ENCODE measurements at regions not wholly inside any gene's neighbourhood (a gene's known extent, or its start where the extent isn't known, plus 50 kb on each side); places are given as distances from the start of the nearest gene placed in this dataset.
"Not testable (repeated sequence)": the region's sequence is repeated elsewhere in the genome, so short reads cannot be mapped to it uniquely, and the experiment has no call there.

DNA sequence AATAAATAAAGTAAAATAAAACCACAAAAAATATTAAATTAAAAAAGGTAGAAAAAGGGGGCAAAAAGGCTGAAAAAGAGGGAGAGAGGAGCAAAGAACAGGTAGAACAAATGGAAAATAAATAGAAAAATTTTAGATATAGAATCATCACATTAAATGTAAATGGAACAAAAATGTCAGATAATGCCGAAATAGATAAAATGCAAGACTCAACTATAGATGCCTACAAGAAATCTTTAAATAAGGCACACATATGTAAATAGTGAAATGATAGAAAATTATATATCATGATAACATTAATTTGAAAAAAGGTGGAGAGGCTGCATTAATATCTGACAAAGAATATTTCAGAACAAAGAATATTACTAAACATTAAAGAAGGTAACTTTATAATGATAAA, 477.1 kb upstream of the SPRY2 start:
- Histone ChIP-seq H3K36me3 (replicated peaks; ENCODE audit: control insufficient read depth, insufficient read depth, low read length) (no peaks in the 10 kb centered on the region), H3K4me3 (ENCODE audit: insufficient read depth, low read depth, low read length) (no peak overlapping the region), H3K27me3 (ENCODE audit: control insufficient read depth, insufficient read depth, low read length) (no peaks in the 10 kb centered on the region)
- DNase-seq: no peak

DNA sequence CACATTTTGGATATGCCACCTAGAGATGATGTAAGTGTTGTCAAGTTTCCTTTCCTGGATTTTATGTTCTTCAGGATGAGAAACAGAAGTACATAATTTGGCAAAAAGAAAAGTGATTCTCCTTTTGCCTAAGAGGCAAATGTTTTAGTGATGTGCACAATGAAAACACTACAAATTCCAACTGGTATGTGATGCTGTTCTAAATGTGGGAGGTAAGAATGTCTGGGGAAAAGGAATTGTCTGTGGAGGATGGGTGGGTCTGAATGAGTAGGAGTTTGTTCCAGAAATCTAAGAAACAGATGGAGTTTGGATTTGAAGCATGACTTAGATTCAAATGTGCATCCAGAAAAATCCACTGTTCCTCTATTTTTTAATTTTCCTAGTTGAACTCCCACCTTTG, 473.6 kb upstream of the SPRY2 start:
- no peak for DNase-seq

GRCh38 chr13:80810294-80810693, 469.4 kb upstream of the SPRY2 start:
- H3K4me3 ChIP-seq (ENCODE audit: insufficient read depth, low read depth, low read length); DNase-seq; H3K27me3 ChIP-seq (ENCODE audit: control insufficient read depth, insufficient read depth, low read length); H3K36me3 ChIP-seq (replicated peaks; ENCODE audit: control insufficient read depth, insufficient read depth, low read length): not testable (repeated sequence)

More for the DNA sequence above, 473.6 kb upstream of the SPRY2 start:
- no peaks in the 10 kb centered on the region for H3K27me3 ChIP-seq (ENCODE audit: control insufficient read depth, insufficient read depth, low read length)
- H3K4me3 ChIP-seq (ENCODE audit: insufficient read depth, low read depth, low read length): no peak overlapping the region
- no peaks in the 10 kb centered on the region for H3K36me3 ChIP-seq (replicated peaks; ENCODE audit: control insufficient read depth, insufficient read depth, low read length)

DNA sequence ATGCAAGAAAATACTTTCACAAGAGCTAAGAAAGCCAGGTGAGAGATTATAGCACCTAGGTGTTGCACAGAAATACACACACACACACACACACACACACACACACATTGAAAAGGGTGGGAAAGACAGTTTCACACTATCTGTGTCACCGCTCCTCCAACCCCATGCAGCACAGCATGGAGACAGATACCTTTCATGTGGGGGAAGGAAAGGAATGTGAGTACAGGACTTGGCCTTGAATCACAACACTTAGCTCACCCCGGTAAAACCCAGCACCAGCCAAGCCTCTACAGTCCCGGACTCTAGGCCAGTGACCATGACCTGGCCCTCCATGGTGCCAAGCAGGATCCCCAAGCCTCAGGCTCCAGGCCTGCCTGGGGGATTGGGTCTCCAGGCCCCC, 462.0 kb upstream of the SPRY2 start:
- H3K36me3 ChIP-seq (replicated peaks; ENCODE audit: control insufficient read depth, insufficient read depth, low read length): no peaks in the 10 kb centered on the region
- peak; percentile 10 for DNase-seq
- no peaks in the 10 kb centered on the region for H3K27me3 ChIP-seq (ENCODE audit: control insufficient read depth, insufficient read depth, low read length)
- H3K4me3 ChIP-seq (ENCODE audit: insufficient read depth, low read depth, low read length): no peak overlapping the region

DNA sequence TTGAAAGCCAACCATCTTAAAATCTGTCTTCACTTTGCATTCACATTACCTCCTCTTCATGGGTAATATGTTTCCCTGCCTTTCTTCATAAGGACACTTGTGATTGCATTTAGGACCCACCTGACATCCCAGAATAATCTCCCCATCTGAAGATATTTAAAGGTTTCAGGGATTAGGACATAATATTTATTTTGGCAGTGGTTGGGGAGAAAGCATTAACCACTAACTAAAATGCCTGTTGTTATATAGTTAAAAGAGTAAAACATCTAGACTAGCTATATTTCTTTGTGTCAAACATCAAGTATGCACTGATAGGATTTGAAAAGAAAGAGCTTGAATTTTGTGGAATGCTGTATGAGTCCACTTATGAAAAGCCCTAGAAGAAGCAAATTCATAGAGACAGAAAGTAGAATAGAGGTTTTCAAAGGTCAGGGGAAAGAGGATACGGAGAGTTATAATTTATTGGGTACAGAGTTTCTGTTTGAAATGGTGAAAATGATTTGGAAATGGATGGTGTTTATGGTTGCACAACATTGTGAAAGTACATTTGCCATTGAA, 457.7 kb upstream of the SPRY2 start:
- H3K36me3 ChIP-seq (replicated peaks; ENCODE audit: control insufficient read depth, insufficient read depth, low read length): no peaks in the 10 kb centered on the region
- no peaks in the 10 kb centered on the region for H3K27me3 ChIP-seq (ENCODE audit: control insufficient read depth, insufficient read depth, low read length)
- no peak for DNase-seq
- H3K4me3 ChIP-seq (ENCODE audit: insufficient read depth, low read depth, low read length): no peak overlapping the region

DNA sequence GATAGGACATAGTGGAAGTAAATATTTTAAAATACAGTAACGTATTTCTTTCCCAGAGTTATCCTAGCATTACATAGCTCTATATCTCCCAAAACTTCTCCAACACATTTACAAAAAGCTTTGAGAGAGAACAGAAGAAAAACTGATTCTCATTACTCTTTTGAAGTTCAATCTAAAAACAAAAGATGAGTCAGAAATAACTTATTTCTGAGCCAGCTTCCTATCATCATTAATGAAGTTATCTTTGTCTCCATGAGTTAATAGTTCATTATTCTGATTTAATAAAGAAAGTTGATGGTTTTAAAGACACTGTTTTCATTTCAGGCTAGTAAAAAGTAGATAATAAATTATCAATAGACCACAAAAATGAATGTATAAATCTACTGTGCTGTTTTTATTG, 446.7 kb upstream of the SPRY2 start:
- Histone ChIP-seq H3K27me3 (ENCODE audit: control insufficient read depth, insufficient read depth, low read length) (no peaks in the 10 kb centered on the region), H3K4me3 (ENCODE audit: insufficient read depth, low read depth, low read length) (no peak overlapping the region), H3K36me3 (replicated peaks; ENCODE audit: control insufficient read depth, insufficient read depth, low read length) (no peaks in the 10 kb centered on the region)
- no peak for DNase-seq

DNA sequence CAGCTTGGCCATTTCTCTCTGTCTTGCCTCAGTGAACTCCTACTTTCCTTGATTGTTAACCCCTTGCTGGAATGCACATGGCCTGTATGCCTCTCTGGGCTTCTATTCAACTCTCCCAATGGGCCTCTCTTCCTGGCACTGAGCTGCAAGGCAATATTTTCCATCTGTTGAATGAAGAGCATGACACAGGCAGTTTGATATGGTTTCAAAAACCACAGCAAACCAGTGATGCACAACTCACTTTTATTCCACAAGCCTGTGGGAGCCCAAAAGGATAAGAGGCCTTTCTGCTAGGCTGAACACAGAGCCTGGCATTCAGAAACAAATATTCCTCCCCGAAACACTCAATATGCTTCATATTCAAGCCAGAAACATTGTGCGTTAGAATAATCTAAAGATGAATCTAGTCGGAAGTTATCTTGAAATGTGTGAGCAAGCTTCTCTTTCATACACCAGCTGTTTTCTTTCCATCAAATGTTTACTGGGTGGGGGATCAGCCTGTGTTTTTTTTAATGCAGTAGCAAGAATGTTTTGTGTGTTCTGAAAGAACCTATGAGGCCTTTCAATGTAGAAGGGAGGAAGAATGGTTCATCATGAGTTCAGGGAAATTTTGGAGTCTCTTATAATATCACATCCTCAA, 443.1 kb upstream of the SPRY2 start:
- no peak overlapping the region for H3K4me3 ChIP-seq (ENCODE audit: insufficient read depth, low read depth, low read length)
- no peak for DNase-seq
- no peaks in the 10 kb centered on the region for H3K27me3 ChIP-seq (ENCODE audit: control insufficient read depth, insufficient read depth, low read length)
- H3K36me3 ChIP-seq (replicated peaks; ENCODE audit: control insufficient read depth, insufficient read depth, low read length): no peaks in the 10 kb centered on the region

DNA sequence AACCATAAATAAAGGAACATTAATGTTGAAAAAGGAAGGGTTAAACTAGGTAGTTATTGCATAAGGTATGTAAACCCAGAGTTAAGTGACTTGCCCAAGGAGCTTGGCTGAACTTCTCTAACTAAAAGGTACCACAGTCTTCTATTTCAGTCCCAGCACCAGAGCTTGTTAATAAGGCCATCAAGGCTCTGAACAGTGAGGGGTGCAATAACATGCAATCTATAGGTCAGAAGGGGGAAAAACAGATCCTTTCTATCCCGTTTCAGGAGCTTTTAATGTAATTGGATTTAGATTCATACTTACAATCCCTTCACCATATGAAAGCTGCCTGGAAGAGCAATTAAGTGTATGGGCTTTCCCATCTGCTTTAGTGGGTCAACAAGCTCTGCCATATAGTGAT, 441.5 kb upstream of the SPRY2 start:
- DNase-seq: no peak
- no peaks in the 10 kb centered on the region for H3K36me3 ChIP-seq (replicated peaks; ENCODE audit: control insufficient read depth, insufficient read depth, low read length)
- H3K4me3 ChIP-seq (ENCODE audit: insufficient read depth, low read depth, low read length): no peak overlapping the region
- H3K27me3 ChIP-seq (ENCODE audit: control insufficient read depth, insufficient read depth, low read length): no peaks in the 10 kb centered on the region

DNA sequence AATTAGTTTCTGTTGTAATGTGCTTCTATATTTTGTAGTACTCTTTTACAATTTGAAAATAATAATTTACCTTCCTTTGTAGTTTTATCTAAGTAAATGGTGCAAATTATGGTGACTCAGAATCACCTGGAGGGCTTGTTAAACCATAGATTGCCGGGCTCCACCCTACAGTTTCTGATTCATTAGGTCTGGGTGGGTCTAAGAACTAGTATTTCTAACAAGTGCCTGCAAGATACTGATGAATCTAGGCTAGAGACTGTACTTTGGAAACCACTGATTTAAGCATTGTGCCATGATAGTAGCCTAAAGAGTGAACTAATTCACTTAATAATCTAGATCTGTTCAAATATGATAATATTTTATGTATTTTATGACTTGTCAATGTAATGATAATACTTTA, 437.4 kb upstream of the SPRY2 start:
- Histone ChIP-seq H3K4me3 (ENCODE audit: insufficient read depth, low read depth, low read length) (no peak overlapping the region), H3K36me3 (replicated peaks; ENCODE audit: control insufficient read depth, insufficient read depth, low read length) (no peaks in the 10 kb centered on the region), H3K27me3 (ENCODE audit: control insufficient read depth, insufficient read depth, low read length) (no peaks in the 10 kb centered on the region)
- no peak for DNase-seq

DNA sequence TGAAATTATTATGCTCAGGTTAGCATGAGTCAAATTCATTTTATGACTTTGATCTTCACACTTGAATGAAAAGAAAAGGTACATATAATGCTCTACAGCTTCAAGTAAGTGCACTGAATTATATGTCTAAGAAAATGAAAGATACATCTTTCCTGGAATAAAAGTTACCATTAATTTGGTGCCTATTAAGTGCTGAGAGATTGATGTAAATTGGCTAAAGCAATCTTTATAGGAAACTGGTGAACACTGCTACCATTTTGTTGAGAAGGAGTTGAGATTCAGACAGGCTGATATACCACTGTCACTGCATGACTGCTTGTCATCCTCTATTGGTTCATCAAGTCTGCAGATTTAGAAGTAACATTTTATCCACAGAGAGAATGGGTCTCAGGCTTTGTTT, 416.8 kb upstream of the SPRY2 start:
- DNase-seq: no peak
- Histone ChIP-seq H3K27me3 (ENCODE audit: control insufficient read depth, insufficient read depth, low read length) (no peaks in the 10 kb centered on the region), H3K36me3 (replicated peaks; ENCODE audit: control insufficient read depth, insufficient read depth, low read length) (no peaks in the 10 kb centered on the region), H3K4me3 (ENCODE audit: insufficient read depth, low read depth, low read length) (no peak overlapping the region)

- no peak for DNase-seq
- H3K4me3 ChIP-seq (ENCODE audit: insufficient read depth, low read depth, low read length): no peak overlapping the region
- H3K27me3 ChIP-seq (ENCODE audit: control insufficient read depth, insufficient read depth, low read length): no peaks in the 10 kb centered on the region
- no peaks in the 10 kb centered on the region for H3K36me3 ChIP-seq (replicated peaks; ENCODE audit: control insufficient read depth, insufficient read depth, low read length)
Observed at GRCh38 chr13:80755910-80756309, 415.0 kb upstream of the SPRY2 start.

GRCh38 chr13:80754441-80754840, 413.5 kb upstream of the SPRY2 start:
- no peaks in the 10 kb centered on the region for H3K27me3 ChIP-seq (ENCODE audit: control insufficient read depth, insufficient read depth, low read length)
- no peaks in the 10 kb centered on the region for H3K36me3 ChIP-seq (replicated peaks; ENCODE audit: control insufficient read depth, insufficient read depth, low read length)
- no peak for DNase-seq
- H3K4me3 ChIP-seq (ENCODE audit: insufficient read depth, low read depth, low read length): no peak overlapping the region

GRCh38 chr13:80753866-80754265, 412.9 kb upstream of the SPRY2 start:
- Histone ChIP-seq H3K36me3 (replicated peaks; ENCODE audit: control insufficient read depth, insufficient read depth, low read length) (no peaks in the 10 kb centered on the region), H3K27me3 (ENCODE audit: control insufficient read depth, insufficient read depth, low read length) (no peaks in the 10 kb centered on the region), H3K4me3 (ENCODE audit: insufficient read depth, low read depth, low read length) (no peak overlapping the region)
- DNase-seq: no peak

DNA sequence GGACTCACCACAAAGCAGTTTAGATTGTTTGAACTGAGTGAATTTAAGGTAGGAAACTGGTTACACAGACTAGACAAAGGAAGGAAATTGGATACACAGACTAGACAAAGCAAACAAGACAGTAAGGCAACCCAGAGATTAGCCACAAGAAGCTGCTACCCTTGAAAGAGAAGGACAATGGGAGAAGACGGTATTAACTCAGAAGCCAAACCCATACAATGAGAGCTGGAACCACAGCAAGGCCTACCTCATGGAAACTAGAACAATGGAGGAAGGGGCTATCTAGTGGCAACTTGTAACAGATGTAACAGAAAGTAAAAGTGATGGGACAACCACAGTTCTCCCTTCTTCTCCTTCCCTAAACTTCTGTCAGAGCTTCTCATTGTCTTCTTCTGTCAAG, 410.9 kb upstream of the SPRY2 start:
- Histone ChIP-seq H3K4me3 (ENCODE audit: insufficient read depth, low read depth, low read length) (no peak overlapping the region), H3K27me3 (ENCODE audit: control insufficient read depth, insufficient read depth, low read length) (no peaks in the 10 kb centered on the region), H3K36me3 (replicated peaks; ENCODE audit: control insufficient read depth, insufficient read depth, low read length) (no peaks in the 10 kb centered on the region)
- no peak for DNase-seq

DNA sequence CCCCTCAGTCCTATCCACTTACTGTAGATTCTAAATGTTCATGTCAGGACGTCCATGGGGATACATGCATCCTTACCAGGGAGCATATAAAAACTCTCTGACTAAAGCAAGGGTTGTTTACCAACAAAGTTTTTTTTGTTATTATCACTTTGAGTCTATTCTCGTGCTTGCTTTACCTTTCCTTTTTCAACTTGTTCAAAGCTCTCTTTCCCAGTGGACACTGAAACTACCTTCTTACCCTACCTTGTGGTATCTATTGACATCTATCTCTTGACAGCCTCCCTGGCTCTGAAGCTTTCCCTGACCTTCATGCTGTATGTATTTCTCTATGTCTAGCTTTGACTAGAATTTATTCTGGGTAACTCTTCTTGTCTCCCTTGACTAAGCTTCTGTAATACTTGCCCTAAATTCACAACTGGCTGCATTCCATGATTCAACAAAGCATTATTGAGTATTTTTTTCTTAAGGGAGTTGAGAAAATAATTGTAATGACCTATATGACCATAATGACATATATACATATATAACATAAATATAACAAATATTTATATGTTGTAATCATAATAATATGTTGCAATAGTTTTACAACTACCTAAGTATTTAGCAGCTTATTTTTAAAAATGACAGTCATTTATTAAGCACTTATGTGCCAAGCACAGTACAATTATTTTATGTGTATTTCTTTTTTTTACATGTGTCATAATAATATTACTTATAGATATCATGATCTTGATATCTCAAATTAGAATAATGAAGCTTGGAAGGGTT, 403.4 kb upstream of the SPRY2 start:
- Histone ChIP-seq H3K27me3 (ENCODE audit: control insufficient read depth, insufficient read depth, low read length) (no peaks in the 10 kb centered on the region), H3K36me3 (replicated peaks; ENCODE audit: control insufficient read depth, insufficient read depth, low read length) (no peaks in the 10 kb centered on the region), H3K4me3 (ENCODE audit: insufficient read depth, low read depth, low read length) (no peak overlapping the region)
- no peak for DNase-seq

All from H7 (cell line).